ENCODE measurements at regions not wholly inside any gene's neighbourhood (a gene's known extent, or its start where the extent isn't known, plus 50 kb on each side); places are given as distances from the start of the nearest gene placed in this dataset.

DNA sequence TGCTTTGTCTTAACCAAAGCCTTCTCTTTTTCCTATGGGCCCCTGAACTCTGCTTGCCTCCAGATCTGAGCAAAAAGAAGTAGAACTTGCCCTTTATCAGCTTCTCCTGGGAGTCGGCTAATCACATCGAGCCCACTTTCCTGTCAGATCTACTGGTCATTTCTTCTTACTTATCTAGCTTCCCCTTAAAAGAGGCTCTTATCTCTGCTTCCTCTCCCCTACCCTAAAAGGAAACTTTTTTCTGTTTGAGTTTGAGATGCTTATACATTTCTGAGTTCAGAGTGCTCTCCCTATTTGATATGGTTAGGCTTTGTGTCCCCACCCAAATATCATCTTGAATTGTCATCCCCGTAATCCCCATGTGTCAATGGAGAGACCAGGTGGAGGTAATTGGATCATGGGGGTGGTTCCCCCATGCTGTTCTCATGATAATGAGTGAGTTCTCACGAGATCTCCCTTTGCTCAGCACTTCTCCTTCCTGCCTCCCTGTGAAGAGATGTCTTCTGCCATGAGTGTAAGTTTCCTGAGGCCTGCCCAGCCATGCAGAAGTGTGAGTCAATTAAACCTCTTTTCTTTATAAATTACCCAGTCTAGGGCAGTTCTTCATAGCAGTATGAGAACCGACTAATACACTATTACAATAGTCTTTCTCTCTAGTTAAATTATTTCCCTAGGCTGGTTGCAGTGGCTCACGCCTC, 114.7 kb upstream of the AMN1 start (continued):
- TF ChIP-seq CCNT2 (IDR thresholded peaks at IDR 0.05; ENCODE audit: borderline replicate concordance, extremely low read depth, insufficient read length, low read depth, low read length): no peak
- peak; percentile 8; the same call in 1 of the 2 replicates for TF ChIP-seq SPI1 (IDR thresholded peaks at IDR 0.05; ENCODE audit: borderline replicate concordance, low read depth, low read length)
- no peak for TF ChIP-seq NFRKB (IDR thresholded peaks at IDR 0.05; ENCODE audit: low read depth)
- no peak for TF ChIP-seq ERF (CRISPR knock-in tag; IDR thresholded peaks at IDR 0.05)
- no peak for TF ChIP-seq KHSRP (IDR thresholded peaks at IDR 0.05)
- TF ChIP-seq SOX6 (IDR thresholded peaks at IDR 0.05): 0 out of 2 replicates have a peak, but pooled peaks have one; percentile 22
- TF ChIP-seq, protein P1, sequence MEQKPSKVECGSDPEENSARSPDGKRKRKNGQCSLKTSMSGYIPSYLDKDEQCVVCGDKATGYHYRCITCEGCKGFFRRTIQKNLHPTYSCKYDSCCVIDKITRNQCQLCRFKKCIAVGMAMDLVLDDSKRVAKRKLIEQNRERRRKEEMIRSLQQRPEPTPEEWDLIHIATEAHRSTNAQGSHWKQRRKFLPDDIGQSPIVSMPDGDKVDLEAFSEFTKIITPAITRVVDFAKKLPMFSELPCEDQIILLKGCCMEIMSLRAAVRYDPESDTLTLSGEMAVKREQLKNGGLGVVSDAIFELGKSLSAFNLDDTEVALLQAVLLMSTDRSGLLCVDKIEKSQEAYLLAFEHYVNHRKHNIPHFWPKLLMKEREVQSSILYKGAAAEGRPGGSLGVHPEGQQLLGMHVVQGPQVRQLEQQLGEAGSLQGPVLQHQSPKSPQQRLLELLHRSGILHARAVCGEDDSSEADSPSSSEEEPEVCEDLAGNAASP (IDR thresholded peaks at IDR 0.05): no peak
- TF ChIP-seq, protein P2, sequence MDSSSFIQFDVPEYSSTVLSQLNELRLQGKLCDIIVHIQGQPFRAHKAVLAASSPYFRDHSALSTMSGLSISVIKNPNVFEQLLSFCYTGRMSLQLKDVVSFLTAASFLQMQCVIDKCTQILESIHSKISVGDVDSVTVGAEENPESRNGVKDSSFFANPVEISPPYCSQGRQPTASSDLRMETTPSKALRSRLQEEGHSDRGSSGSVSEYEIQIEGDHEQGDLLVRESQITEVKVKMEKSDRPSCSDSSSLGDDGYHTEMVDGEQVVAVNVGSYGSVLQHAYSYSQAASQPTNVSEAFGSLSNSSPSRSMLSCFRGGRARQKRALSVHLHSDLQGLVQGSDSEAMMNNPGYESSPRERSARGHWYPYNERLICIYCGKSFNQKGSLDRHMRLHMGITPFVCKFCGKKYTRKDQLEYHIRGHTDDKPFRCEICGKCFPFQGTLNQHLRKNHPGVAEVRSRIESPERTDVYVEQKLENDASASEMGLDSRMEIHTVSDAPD (CRISPR knock-in tag; IDR thresholded peaks at IDR 0.05): no peak
- TF ChIP-seq, protein P3, sequence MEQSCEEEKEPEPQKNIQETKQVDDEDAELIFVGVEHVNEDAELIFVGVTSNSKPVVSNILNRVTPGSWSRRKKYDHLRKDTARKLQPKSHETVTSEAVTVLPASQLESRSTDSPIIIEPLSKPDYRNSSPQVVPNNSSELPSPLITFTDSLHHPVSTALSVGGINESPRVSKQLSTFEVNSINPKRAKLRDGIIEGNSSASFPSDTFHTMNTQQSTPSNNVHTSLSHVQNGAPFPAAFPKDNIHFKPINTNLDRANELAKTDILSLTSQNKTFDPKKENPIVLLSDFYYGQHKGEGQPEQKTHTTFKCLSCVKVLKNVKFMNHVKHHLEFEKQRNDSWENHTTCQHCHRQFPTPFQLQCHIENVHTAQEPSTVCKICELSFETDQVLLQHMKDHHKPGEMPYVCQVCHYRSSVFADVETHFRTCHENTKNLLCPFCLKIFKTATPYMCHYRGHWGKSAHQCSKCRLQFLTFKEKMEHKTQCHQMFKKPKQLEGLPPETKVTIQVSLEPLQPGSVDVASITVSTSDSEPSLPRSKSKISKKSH (CRISPR knock-in tag; IDR thresholded peaks at IDR 0.05): no peak
- no peak for TF ChIP-seq NUFIP1 (IDR thresholded peaks at IDR 0.05; ENCODE audit: partially characterized antibody)
- no peak for TF ChIP-seq SIN3A (IDR thresholded peaks at IDR 0.05; ENCODE audit: borderline replicate concordance in 2 of 2, control insufficient read depth in 1 of 2, low read depth in 2 of 2, low read length in 2 of 2)
- TF ChIP-seq ZC3H11A (IDR thresholded peaks at IDR 0.05; ENCODE audit: low read depth, low read length): no peak
- TF ChIP-seq TAL1 (IDR thresholded peaks at IDR 0.05): peak; percentile 58; the same call in 1 of the 2 replicates
- peak; percentile 14; the same call in 1 of the 2 replicates for TF ChIP-seq CTBP1 (IDR thresholded peaks at IDR 0.05; ENCODE audit: borderline replicate concordance)

All from K562 (cell line).